Neural cell (in vitro differentiated cells): ENCODE measurements at regions not wholly inside any gene's neighbourhood (a gene's known extent, or its start where the extent isn't known, plus 50 kb on each side); places are given as distances from the start of the nearest gene placed in this dataset.

Experiments
- H2AFZ ChIP-seq: fragments of 200-600, 300-800 bp; sonication (generic), shearing (Covaris generic); 2 replicates; pipeline ENCODE4 v1.6.0; 2014; ENCODE audit warnings: low read depth, mild to moderate bottlenecking, antibody characterized with exemption, low read length, moderate library complexity
- H3F3A ChIP-seq: fragments of 200-600 bp; shearing (Covaris generic); 2 replicates; pipeline ENCODE4 v1.6.1; 2016; ENCODE audit warnings: mild to moderate bottlenecking, moderate library complexity, mixed read lengths, antibody characterized with exemption, low read length; ENCODE audit not compliant: insufficient read depth, poor library complexity, severe bottlenecking
- H3K27ac ChIP-seq: fragments of 200-600, 300-800 bp; sonication (generic), shearing (Covaris generic); 2 replicates; pipeline ENCODE4 v1.5.1; 2014; ENCODE audit warnings: mild to moderate bottlenecking, low read length, moderate library complexity
- H3K27me3 ChIP-seq: fragments of 300-800, 200-600 bp; sonication (generic), shearing (Covaris generic); 2 replicates; pipeline ENCODE4 v1.6.0; 2014; ENCODE audit warnings: mild to moderate bottlenecking, low read depth, low read length, moderate library complexity; ENCODE audit not compliant: insufficient read depth
- H3K36me3 ChIP-seq: fragments of 300-800, 200-600 bp; sonication (generic), shearing (Covaris generic); 2 replicates; pipeline ENCODE4 v1.5.1; 2014; ENCODE audit warnings: mild to moderate bottlenecking, antibody characterized with exemption, low read length, moderate library complexity; ENCODE audit not compliant: insufficient read depth
- H3K4me2 ChIP-seq: fragments of 300-800, 200-600 bp; sonication (generic), shearing (Covaris generic); 2 replicates; pipeline ENCODE4 v1.6.0; 2014; ENCODE audit warnings: mild to moderate bottlenecking, low read length
- H3K4me3 ChIP-seq: fragments of 300-800, 200-600 bp; sonication (generic), shearing (Covaris generic); 2 replicates; pipeline ENCODE4 v1.5.1; 2014; ENCODE audit warnings: mild to moderate bottlenecking, low read length, moderate library complexity
- H3K79me2 ChIP-seq: fragments of 200-600 bp; shearing (Covaris generic); replicated peaks from 2 replicates; pipeline ENCODE4 v1.6.0; 2014; ENCODE audit warnings: mild to moderate bottlenecking, low read length, moderate library complexity; ENCODE audit not compliant: insufficient read depth
- H3K9ac ChIP-seq: fragments of 300-800, 200-600 bp; sonication (generic), shearing (Covaris generic); 2 replicates; pipeline ENCODE4 v1.6.1; 2016; ENCODE audit warnings: mild to moderate bottlenecking, low read length, mixed read lengths
- H3K9me2 ChIP-seq: fragments of 200-600 bp; shearing (Covaris generic); 2 replicates; pipeline ENCODE4 v1.6.1; 2016; ENCODE audit warnings: mild to moderate bottlenecking, low read length, mixed read lengths; ENCODE audit not compliant: insufficient read depth
- H3K9me3 ChIP-seq: fragments of 200-600, 300-800 bp; sonication (generic), shearing (Covaris generic); 2 replicates; pipeline ENCODE4 v1.6.1; 2016; ENCODE audit warnings: mild to moderate bottlenecking, mixed run types, low read length, moderate library complexity, mixed read lengths
- H4K20me1 ChIP-seq: fragments of 200-600 bp; shearing (Covaris generic); 2 replicates; pipeline ENCODE4 v1.6.1; 2016; ENCODE audit warnings: mild to moderate bottlenecking, mixed run types; ENCODE audit not compliant: insufficient read depth
- CTCF ChIP-seq: fragments of 450-650 bp; IDR thresholded peaks from 2 replicates; pipeline ENCODE4 v1.5.1; 2014; ENCODE audit warnings: antibody characterized with exemption, mild to moderate bottlenecking, moderate library complexity; ENCODE audit not compliant: poor library complexity, severe bottlenecking
- EP300 ChIP-seq: fragments of 450-650 bp; conservative IDR thresholded peaks from 2 replicates; pipeline ENCODE4 v1.6.1; 2014; ENCODE audit warnings: antibody characterized with exemption, mild to moderate bottlenecking, moderate library complexity; ENCODE audit not compliant: poor library complexity, severe bottlenecking
- EZH2 ChIP-seq: fragments of 200-600, 300-800 bp; shearing (Covaris generic), sonication (generic); IDR thresholded peaks from 2 replicates; pipeline ENCODE4 v1.6.1; 2014; ENCODE audit warnings: antibody characterized with exemption, low read length, borderline replicate concordance, mild to moderate bottlenecking; ENCODE audit not compliant: insufficient read depth, poor library complexity, severe bottlenecking
- MXI1 ChIP-seq: fragments of 450-650 bp; conservative IDR thresholded peaks from 2 replicates; pipeline ENCODE4 v1.6.1; 2014; ENCODE audit warnings: antibody characterized with exemption, mild to moderate bottlenecking; ENCODE audit not compliant: poor library complexity, severe bottlenecking
- POLR2AphosphoS5 ChIP-seq: IDR thresholded peaks from 2 replicates; pipeline ENCODE4 v1.6.1; 2012
- RAD21 ChIP-seq: fragments of 450-650 bp; conservative IDR thresholded peaks from 2 replicates; pipeline ENCODE4 v1.6.1; 2014; ENCODE audit warnings: antibody characterized with exemption, mild to moderate bottlenecking, moderate library complexity
- REST ChIP-seq: IDR thresholded peaks from 2 replicates; pipeline ENCODE4 v1.6.1; 2012; ENCODE audit warnings: borderline replicate concordance
- SMC3 ChIP-seq: fragments of 450-650 bp; conservative IDR thresholded peaks from 2 replicates; pipeline ENCODE4 v1.6.1; 2014; ENCODE audit warnings: antibody characterized with exemption, mild to moderate bottlenecking, moderate library complexity; ENCODE audit not compliant: poor library complexity
- TAF1 ChIP-seq: IDR thresholded peaks from 2 replicates; pipeline ENCODE4 v1.6.1; 2012; ENCODE audit warnings: low read depth

DNA sequence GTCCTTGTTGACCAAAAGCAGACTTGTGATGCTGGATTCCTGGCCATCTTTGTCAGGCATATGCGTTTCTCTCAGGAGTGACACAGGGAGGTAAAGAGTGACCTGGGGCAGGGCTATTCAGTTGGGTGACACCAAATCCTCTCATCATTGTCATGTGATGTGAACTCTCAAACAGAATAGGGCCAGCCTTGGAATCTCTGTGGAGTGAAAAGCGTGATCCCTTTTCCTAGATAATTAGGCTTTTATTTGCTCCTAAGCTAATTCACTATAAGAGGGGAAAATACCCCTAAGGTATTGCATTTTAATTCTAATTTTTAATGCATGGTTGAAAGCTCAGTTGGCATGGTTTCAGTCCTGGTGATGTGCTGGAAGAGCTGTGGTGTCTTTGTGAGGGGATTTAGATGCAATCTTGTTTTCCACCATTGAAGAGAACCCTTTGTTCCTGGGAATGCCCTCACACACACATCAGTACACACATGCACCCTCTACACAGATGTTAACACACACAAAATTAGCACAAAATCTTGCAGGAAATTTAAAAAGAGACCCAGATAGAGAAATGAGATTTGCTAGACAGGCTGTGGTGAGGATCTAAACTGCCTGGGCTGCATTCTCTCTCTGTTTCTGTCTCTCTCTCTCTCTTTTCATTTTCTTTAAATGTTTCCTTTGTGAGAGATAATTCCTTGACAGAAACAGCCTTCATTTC is 349.9 kb downstream of the TSN start:
- H3K9ac ChIP-seq: no peak overlapping the region
- TF ChIP-seq TAF1 (no peak), EP300 (no peak), SMC3 (no peak), POLR2AphosphoS5 (no peak), EZH2 (no peak), MXI1 (no peak), RAD21 (no peak), CTCF (no peak), REST (no peak)
- no peak overlapping the region for H3K4me3 ChIP-seq
- no peaks in the 10 kb centered on the region for H3K9me2 ChIP-seq
- no peak overlapping the region for H2AFZ ChIP-seq
- no peaks in the 10 kb centered on the region for H4K20me1 ChIP-seq
- no peaks in the 10 kb centered on the region for H3K9me3 ChIP-seq
- H3F3A ChIP-seq: no peaks in the 10 kb centered on the region
- H3K27me3 ChIP-seq: no peaks in the 10 kb centered on the region
- no peak overlapping the region for H3K27ac ChIP-seq
- no peaks in the 10 kb centered on the region for H3K79me2 ChIP-seq
- H3K4me2 ChIP-seq: no peak overlapping the region
- H3K36me3 ChIP-seq: no peaks in the 10 kb centered on the region

DNA sequence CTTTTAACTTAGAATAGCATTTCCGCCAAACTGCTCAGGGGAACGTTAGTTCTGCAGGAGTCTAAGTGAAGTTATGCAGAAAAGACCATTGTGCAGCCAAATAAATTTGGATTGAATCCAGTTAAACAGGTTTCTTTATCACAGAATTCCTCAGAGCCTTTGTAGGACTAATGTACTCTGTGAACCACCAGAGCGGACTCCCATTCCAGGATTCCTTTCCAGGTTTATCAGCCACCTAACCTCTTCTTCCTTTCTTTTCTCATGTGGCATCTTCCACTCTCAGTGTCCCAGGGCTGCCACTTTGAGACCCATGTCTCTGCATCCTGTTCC is 350.4 kb downstream of the TSN start:
- Histone ChIP-seq H4K20me1 (no peaks in the 10 kb centered on the region), H3K9me2 (no peaks in the 10 kb centered on the region), H3K4me3 (no peak overlapping the region), H3K27ac (no peak overlapping the region), H3K36me3 (no peaks in the 10 kb centered on the region), H3K9me3 (no peaks in the 10 kb centered on the region), H3K9ac (no peak overlapping the region), H3F3A (no peaks in the 10 kb centered on the region), H2AFZ (no peak overlapping the region), H3K4me2 (no peak overlapping the region), H3K27me3 (no peaks in the 10 kb centered on the region), H3K79me2 (no peaks in the 10 kb centered on the region)
- TF ChIP-seq CTCF: no peak
- no peak for TF ChIP-seq EZH2
- no peak for TF ChIP-seq SMC3
- TF ChIP-seq EP300: no peak
- no peak for TF ChIP-seq RAD21
- no peak for TF ChIP-seq TAF1
- no peak for TF ChIP-seq MXI1
- no peak for TF ChIP-seq REST
- TF ChIP-seq POLR2AphosphoS5: no peak
